HG03175 (cell line): ENCODE measurements at regions not wholly inside any gene's neighbourhood (a gene's known extent, or its start where the extent isn't known, plus 50 kb on each side); places are given as distances from the start of the nearest gene placed in this dataset.
"Not testable (repeated sequence)": the region's sequence is repeated elsewhere in the genome, so short reads cannot be mapped to it uniquely, and the experiment has no call there.

Experiments
- ATAC-seq: cut with Tn5 transposase; IDR thresholded peaks from one replicate; pipeline ENCODE4 v1.9.1; 2021; ENCODE audit warnings: mild to moderate bottlenecking, moderate library complexity; ENCODE audit not compliant: unreplicated experiment

- ATAC-seq, result no peak
These were observed 93.0 kb upstream of the LYSMD4 start for GRCh38 chr15:99826157-99826780.

GRCh38 chr15:99823346-99823745, 90.1 kb upstream of the LYSMD4 start:
- ATAC-seq, result no peak

GRCh38 chr15:99819981-99820718, 86.9 kb upstream of the LYSMD4 start:
- no peak for ATAC-seq

- no peak for ATAC-seq
These were observed 85.6 kb upstream of the LYSMD4 start for GRCh38 chr15:99818872-99819271.

- not testable (repeated sequence) for ATAC-seq
These were observed 83.6 kb upstream of the LYSMD4 start for GRCh38 chr15:99816862-99817261.

GRCh38 chr15:99810663-99811062, 77.4 kb upstream of the LYSMD4 start:
- not testable (repeated sequence) for ATAC-seq

GRCh38 chr15:99799854-99800250, 66.6 kb upstream of the LYSMD4 start:
- ATAC-seq, result not testable (repeated sequence)

- ATAC-seq, result not testable (repeated sequence)
These were observed 66.1 kb upstream of the LYSMD4 start for GRCh38 chr15:99799182-99799853.

GRCh38 chr15:99796940-99797870, 64.0 kb upstream of the LYSMD4 start:
- peak; percentile 52 for ATAC-seq

GRCh38 chr15:99791881-99792807, 58.9 kb upstream of the LYSMD4 start:
- ATAC-seq, result not testable (repeated sequence)

- not testable (repeated sequence) for ATAC-seq
These were observed 57.5 kb upstream of the LYSMD4 start for GRCh38 chr15:99790751-99791150.

GRCh38 chr15:99788156-99788555, 54.9 kb upstream of the LYSMD4 start:
- ATAC-seq, result no peak

GRCh38 chr15:99784800-99785199, 51.6 kb upstream of the LYSMD4 start:
- not testable (repeated sequence) for ATAC-seq

- ATAC-seq, result not testable (repeated sequence)
These were observed 50.8 kb upstream of the LYSMD4 start for GRCh38 chr15:99783918-99784619.
